Mesenchymal stem cell (in vitro differentiated cells and primary cell): ENCODE measurements at regions not wholly inside any gene's neighbourhood (a gene's known extent, or its start where the extent isn't known, plus 50 kb on each side); places are given as distances from the start of the nearest gene placed in this dataset.

Experiments
- DNase-seq: peaks from one replicate; pipeline ENCODE4 v3.0.0-alpha.2; 2013
- H2AFZ ChIP-seq: one replicate; pipeline ENCODE4 v1.6.1; 2013; ENCODE audit warnings: low read depth, mild to moderate bottlenecking, control low read depth, inconsistent platforms, low read length, moderate library complexity
- H2AK5ac ChIP-seq: 2 replicates; pipeline ENCODE4 v1.6.1; 2013; ENCODE audit warnings: low read length, moderate library complexity, mild to moderate bottlenecking, inconsistent platforms; ENCODE audit not compliant: severe bottlenecking
- H2BK120ac ChIP-seq: one replicate; pipeline ENCODE4 v1.6.1; 2013; ENCODE audit warnings: low read depth, mild to moderate bottlenecking, inconsistent platforms, low read length, moderate library complexity
- H2BK12ac ChIP-seq, 2 experiments: one replicate each; pipeline ENCODE4 v1.6.1; 2013; ENCODE audit warnings: inconsistent platforms in 2 of 2, low read length in 2 of 2, mild to moderate bottlenecking in 2 of 2, moderate library complexity in 2 of 2, control low read depth in 1 of 2
- H2BK15ac ChIP-seq: one replicate; pipeline ENCODE4 v1.6.1; 2013; ENCODE audit warnings: mild to moderate bottlenecking, low read depth, inconsistent platforms; ENCODE audit not compliant: poor library complexity, severe bottlenecking
- H2BK5ac ChIP-seq: 2 replicates; pipeline ENCODE4 v1.6.1; 2013; ENCODE audit warnings: low read depth, mild to moderate bottlenecking, low read length, control low read depth, inconsistent platforms; ENCODE audit not compliant: poor library complexity, severe bottlenecking
- H3K14ac ChIP-seq, 2 experiments: one replicate each; pipeline ENCODE4 v1.6.1; 2013; ENCODE audit warnings: inconsistent platforms in 2 of 2, low read length in 2 of 2, control low read depth in 1 of 2, mild to moderate bottlenecking in 1 of 2, moderate library complexity in 1 of 2
- H3K18ac ChIP-seq, 2 experiments: one replicate each; pipeline ENCODE4 v1.6.1; 2013; ENCODE audit warnings: inconsistent platforms in 2 of 2, low read length in 2 of 2, control low read depth in 1 of 2, low read depth in 1 of 2, mild to moderate bottlenecking in 1 of 2
- H3K23ac ChIP-seq, 2 experiments: one replicate each; pipeline ENCODE4 v1.6.1; 2013; ENCODE audit warnings: inconsistent platforms in 2 of 2, low read length in 2 of 2, mild to moderate bottlenecking in 2 of 2, moderate library complexity in 2 of 2, control low read depth in 1 of 2
- H3K27ac ChIP-seq: 2 replicates; pipeline ENCODE4 v1.5.1; 2013; ENCODE audit warnings: mild to moderate bottlenecking, moderate library complexity, low read length, control low read depth, inconsistent platforms; ENCODE audit not compliant: poor library complexity, severe bottlenecking
- H3K27me3 ChIP-seq, 2 experiments: 2 replicates each; pipeline versions ENCODE4 v1.6.1 to v1.7.0; 2013; ENCODE audit warnings: low read length in 2 of 2, mild to moderate bottlenecking in 2 of 2, moderate library complexity in 2 of 2, control low read depth in 1 of 2, inconsistent platforms in 1 of 2; ENCODE audit not compliant: control insufficient read depth in 1 of 2, insufficient read depth in 1 of 2
- H3K36me3 ChIP-seq, 2 experiments: 2 replicates each; pipeline versions ENCODE4 v1.6.1 to v1.7.0; 2013; ENCODE audit warnings: low read length in 2 of 2, control low read depth in 1 of 2, inconsistent platforms in 1 of 2, low read depth in 1 of 2, mild to moderate bottlenecking in 1 of 2; ENCODE audit not compliant: insufficient read depth in 2 of 2, control insufficient read depth in 1 of 2
- H3K4ac ChIP-seq, 2 experiments: one replicate each; pipeline ENCODE4 v1.6.1; 2013; ENCODE audit warnings: inconsistent platforms in 2 of 2, low read length in 2 of 2, mild to moderate bottlenecking in 2 of 2, moderate library complexity in 2 of 2, control low read depth in 1 of 2, low read depth in 1 of 2
- H3K4me1 ChIP-seq: 2 replicates; pipeline ENCODE4 v1.6.1; 2013; ENCODE audit warnings: low read depth, low read length, control low read depth; ENCODE audit not compliant: control insufficient read depth, insufficient read depth
- H3K4me2 ChIP-seq: 2 replicates; pipeline ENCODE4 v1.6.1; 2013; ENCODE audit warnings: low read length, mild to moderate bottlenecking, inconsistent platforms; ENCODE audit not compliant: poor library complexity, severe bottlenecking
- H3K4me3 ChIP-seq, 2 experiments: 2 replicates each; pipeline versions ENCODE4 v1.5.1 to v1.7.0; 2013; ENCODE audit warnings: low read length in 2 of 2, mild to moderate bottlenecking in 2 of 2, control low read depth in 1 of 2, low read depth in 1 of 2; ENCODE audit not compliant: insufficient read depth in 1 of 2
- H3K79me1 ChIP-seq: replicated peaks from 2 replicates; pipeline ENCODE4 v1.6.1; 2013; ENCODE audit warnings: mild to moderate bottlenecking, control low read depth, low read length, inconsistent platforms; ENCODE audit not compliant: poor library complexity, severe bottlenecking
- H3K9ac ChIP-seq: 2 replicates; pipeline ENCODE4 v1.7.0; 2013; ENCODE audit warnings: mild to moderate bottlenecking, low read length, moderate library complexity
- H3K9me3 ChIP-seq: 2 replicates; pipeline ENCODE4 v1.7.0; 2013; ENCODE audit warnings: mild to moderate bottlenecking, low read length; ENCODE audit not compliant: control insufficient read depth
- H4K8ac ChIP-seq: one replicate; pipeline ENCODE4 v1.6.1; 2013; ENCODE audit warnings: inconsistent platforms, mild to moderate bottlenecking, low read length, moderate library complexity
- H4K91ac ChIP-seq: one replicate; pipeline ENCODE4 v1.6.1; 2013; ENCODE audit warnings: mild to moderate bottlenecking, low read length, inconsistent platforms
- WGBS: methylation state at CpG from one replicate; pipeline ENCODE4 v1.1.7; 2013; ENCODE audit warnings: mixed read lengths; 5-methylcytosine and 5-hydroxymethylcytosine counted together

DNA sequence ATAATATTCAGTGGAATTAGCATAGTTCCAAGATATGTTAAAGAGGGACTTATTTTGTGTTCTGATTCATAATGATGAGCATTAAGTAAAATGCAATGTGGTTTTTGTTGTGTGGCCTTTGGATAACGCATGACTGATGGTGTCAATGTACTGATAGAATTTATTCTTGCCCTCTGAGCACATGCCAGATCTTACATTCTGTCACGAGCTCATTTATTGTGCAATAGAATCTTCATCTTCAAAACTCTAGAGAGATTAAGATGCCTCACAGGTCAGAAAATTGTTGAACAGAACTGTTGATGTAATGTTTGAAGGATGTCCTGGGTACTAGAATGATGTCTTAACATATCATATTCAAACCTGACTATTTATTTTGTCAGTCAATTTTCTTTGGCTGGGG, 148.0 kb upstream of the HTR2A start:
- no peak overlapping the region for H4K91ac ChIP-seq
- H3K27me3 ChIP-seq = no peaks in the 10 kb centered on the region
- no peak overlapping the region for H3K4ac ChIP-seq
- no peak overlapping the region for H3K27ac ChIP-seq
- no peak overlapping the region for H3K18ac ChIP-seq
- H2BK5ac ChIP-seq = no peak overlapping the region
- no peak overlapping the region for H2BK120ac ChIP-seq
- no peak overlapping the region for H4K8ac ChIP-seq
- no peak overlapping the region for H3K14ac ChIP-seq
- no peak overlapping the region for H2BK12ac ChIP-seq
- no peak overlapping the region for H2AFZ ChIP-seq
- no peak overlapping the region for H2BK15ac ChIP-seq
- 80% methylated on average over 1 of the region's 2 CpGs for WGBS
- H2AK5ac ChIP-seq = no peak overlapping the region
- no peak overlapping the region for H3K9ac ChIP-seq
- no peak overlapping the region for H3K23ac ChIP-seq
- no peaks in the 10 kb centered on the region for H3K36me3 ChIP-seq
- DNase-seq = no peak
- no peaks in the 10 kb centered on the region for H3K4me1 ChIP-seq
- H3K4me3 ChIP-seq = no peak overlapping the region
- H3K79me1 ChIP-seq = no peaks in the 10 kb centered on the region
- no peak overlapping the region for H3K4me2 ChIP-seq
- H3K9me3 ChIP-seq = no peaks in the 10 kb centered on the region

DNA sequence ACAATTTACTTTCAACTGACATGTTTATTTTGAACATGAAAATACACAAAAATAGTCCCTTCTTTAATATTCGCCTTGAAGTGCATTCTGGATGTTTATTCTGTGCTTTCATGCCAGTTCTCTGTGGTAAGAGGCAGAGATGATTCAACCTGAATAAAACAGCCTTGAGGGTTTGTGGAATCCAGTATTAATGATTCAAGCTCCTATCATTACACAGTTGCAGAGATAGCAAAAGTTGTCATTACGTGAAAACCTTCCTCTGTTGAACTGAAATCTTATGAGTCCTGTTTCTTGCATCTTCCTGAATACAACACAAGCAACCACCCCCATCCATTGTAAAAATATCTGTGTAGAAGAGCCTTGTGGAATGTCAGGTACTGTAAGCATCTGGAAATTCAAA, 142.3 kb upstream of the HTR2A start:
- no peak overlapping the region for H3K18ac ChIP-seq
- no peak overlapping the region for H3K4ac ChIP-seq
- H3K4me2 ChIP-seq = no peak overlapping the region
- H4K91ac ChIP-seq = no peak overlapping the region
- no peak overlapping the region for H3K4me3 ChIP-seq
- no peak overlapping the region for H2BK5ac ChIP-seq
- DNase-seq = peak; percentile 72
- no peaks in the 10 kb centered on the region for H3K79me1 ChIP-seq
- H4K8ac ChIP-seq = no peak overlapping the region
- H2BK120ac ChIP-seq = no peak overlapping the region
- no peaks in the 10 kb centered on the region for H3K27me3 ChIP-seq
- peak overlapping the region; percentile 0 for H3K9ac ChIP-seq
- H3K14ac ChIP-seq = no peak overlapping the region
- H2AK5ac ChIP-seq = no peak overlapping the region
- no peaks in the 10 kb centered on the region for H3K4me1 ChIP-seq
- no peak overlapping the region for H2BK15ac ChIP-seq
- no peaks in the 10 kb centered on the region for H3K9me3 ChIP-seq
- no peak overlapping the region for H2BK12ac ChIP-seq
- no peaks in the 10 kb centered on the region for H3K36me3 ChIP-seq
- no peak overlapping the region for H3K27ac ChIP-seq
- no peak overlapping the region for H2AFZ ChIP-seq
- H3K23ac ChIP-seq = no peak overlapping the region
- WGBS = 0% methylated on average over 1 of the region's 2 CpGs

DNA sequence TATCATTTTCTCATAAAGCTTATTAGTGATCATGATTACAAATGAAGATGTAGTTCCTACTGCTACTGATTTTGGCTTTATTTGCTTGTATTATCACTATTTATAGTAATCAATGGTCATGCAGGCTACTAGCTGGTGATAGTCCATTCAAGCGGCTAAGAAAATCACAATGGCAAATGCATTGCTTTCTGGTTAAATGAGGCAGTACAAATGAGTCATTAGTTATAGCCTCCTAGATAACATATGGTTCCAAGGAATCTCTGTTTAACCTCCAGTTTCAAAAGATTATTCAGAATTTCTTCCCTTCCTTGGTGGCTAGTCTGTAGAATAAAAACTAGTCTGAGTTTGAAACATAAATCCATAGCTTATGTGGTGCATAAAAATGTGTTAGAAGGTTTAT, 141.3 kb upstream of the HTR2A start:
- H3K9me3 ChIP-seq = no peaks in the 10 kb centered on the region
- H3K23ac ChIP-seq = no peak overlapping the region
- no peak overlapping the region for H3K4me3 ChIP-seq
- H3K14ac ChIP-seq = no peak overlapping the region
- no peak overlapping the region for H2AK5ac ChIP-seq
- no peak overlapping the region for H2BK12ac ChIP-seq
- H4K91ac ChIP-seq = no peak overlapping the region
- H2BK15ac ChIP-seq = no peak overlapping the region
- H3K9ac ChIP-seq = no peak overlapping the region
- no peak overlapping the region for H3K18ac ChIP-seq
- H3K4me1 ChIP-seq = no peaks in the 10 kb centered on the region
- H4K8ac ChIP-seq = no peak overlapping the region
- H2AFZ ChIP-seq = no peak overlapping the region
- no peaks in the 10 kb centered on the region for H3K36me3 ChIP-seq
- H3K4ac ChIP-seq = no peak overlapping the region
- no peaks in the 10 kb centered on the region for H3K79me1 ChIP-seq
- no peaks in the 10 kb centered on the region for H3K27me3 ChIP-seq
- DNase-seq = no peak
- no CpG with 5 or more reads among the region's 1 CpG for WGBS
- no peak overlapping the region for H3K4me2 ChIP-seq
- no peak overlapping the region for H3K27ac ChIP-seq
- no peak overlapping the region for H2BK120ac ChIP-seq
- H2BK5ac ChIP-seq = no peak overlapping the region

DNA sequence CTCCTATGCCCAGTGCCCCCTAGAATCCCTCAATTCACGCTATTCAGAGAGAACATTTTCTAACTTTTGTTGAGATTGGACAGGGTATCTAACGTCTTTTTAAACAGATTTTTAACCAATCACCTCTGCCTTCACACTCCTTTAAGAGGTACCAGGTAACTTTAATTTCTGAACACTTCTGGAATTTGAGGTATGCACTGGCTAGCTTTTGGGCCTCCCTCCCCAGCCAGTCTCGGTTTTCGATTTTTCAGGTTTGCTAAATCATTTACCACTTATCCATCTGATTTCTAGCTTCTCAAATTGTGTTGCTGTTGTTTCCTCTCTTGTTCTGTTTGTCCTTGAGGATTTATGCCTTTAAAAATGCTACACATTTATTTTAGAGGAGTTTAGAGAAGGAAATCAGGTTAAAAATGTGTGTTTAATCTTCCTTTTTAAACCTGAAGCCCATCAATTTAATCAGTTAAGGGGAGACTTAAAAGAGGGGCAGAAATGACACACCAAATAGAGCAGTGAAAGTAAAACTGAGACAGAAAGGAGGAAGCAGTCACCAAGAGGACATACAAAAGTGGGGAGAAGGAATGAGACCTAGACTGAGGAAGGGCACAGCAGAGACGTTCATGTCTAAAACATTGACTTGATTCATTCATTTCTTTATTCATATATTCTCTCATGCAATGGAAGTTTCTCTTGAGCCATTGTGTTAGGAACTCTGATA, 139.6 kb upstream of the HTR2A start:
- H3K4me3 ChIP-seq = no peak overlapping the region
- no peak overlapping the region for H2AK5ac ChIP-seq
- H3K4me1 ChIP-seq = no peaks in the 10 kb centered on the region
- no peak overlapping the region for H2BK12ac ChIP-seq
- H2BK15ac ChIP-seq = no peak overlapping the region
- H4K8ac ChIP-seq = no peak overlapping the region
- H3K79me1 ChIP-seq = no peaks in the 10 kb centered on the region
- no peak overlapping the region for H2BK5ac ChIP-seq
- H3K18ac ChIP-seq = no peak overlapping the region
- no peak overlapping the region for H3K9ac ChIP-seq
- H3K23ac ChIP-seq = no peak overlapping the region
- H4K91ac ChIP-seq = no peak overlapping the region
- DNase-seq = no peak
- H3K27me3 ChIP-seq = no peaks in the 10 kb centered on the region
- H3K9me3 ChIP-seq = no peaks in the 10 kb centered on the region
- H2BK120ac ChIP-seq = no peak overlapping the region
- H2AFZ ChIP-seq = no peak overlapping the region
- H3K4ac ChIP-seq = no peak overlapping the region
- no peaks in the 10 kb centered on the region for H3K36me3 ChIP-seq
- WGBS = 88% methylated on average over 2 of the region's 5 CpGs
- no peak overlapping the region for H3K27ac ChIP-seq
- no peak overlapping the region for H3K14ac ChIP-seq
- H3K4me2 ChIP-seq = no peak overlapping the region
